T47D (cell line): ENCODE measurements at regions not wholly inside any gene's neighbourhood (a gene's known extent, or its start where the extent isn't known, plus 50 kb on each side); places are given as distances from the start of the nearest gene placed in this dataset.

ENCODE experiments used
- DNase-seq, 2 experiments: peaks; one replicate each; pipeline versions ENCODE4 v3.0.0 to v3.0.0-alpha.2; 2011 to 2012; ENCODE audit warnings: low read depth in 1 of 2, low spot score in 1 of 2
- JUND ChIP-seq: IDR thresholded peaks from 2 replicates; pipeline ENCODE4 v1.6.1; 2012; ENCODE audit warnings: low read depth
- in situ Hi-C: cut with HindIII; loops from 2 replicates; pipeline ENCODE4 v1.10.0; 2016; ENCODE audit warnings: low sequenced_read_pairs, low pct_unique_long_range_greater_than_20kb

DNA sequence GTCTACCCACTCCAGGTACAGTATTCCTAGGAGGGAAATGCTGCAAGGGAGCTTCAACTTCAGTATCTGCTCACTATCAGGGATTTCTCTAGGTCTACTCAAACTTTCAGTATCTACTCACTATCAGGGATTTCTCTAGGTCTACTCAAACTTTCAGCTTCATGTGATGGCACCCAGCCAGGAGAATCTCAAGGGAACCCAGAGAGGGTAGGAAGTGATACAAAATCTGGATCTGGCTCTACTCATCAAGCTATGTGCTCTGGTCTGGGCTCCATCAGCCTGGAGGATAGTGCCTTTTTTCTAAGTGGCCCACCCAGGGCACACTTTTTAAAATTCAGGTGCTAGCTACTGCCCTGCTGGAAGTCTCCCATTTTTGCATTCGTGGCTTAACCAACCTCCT lies 52.3 kb upstream of the FNDC3A start:
- DNase-seq: no peak
- in situ Hi-C loops: no loop called here
- TF ChIP-seq JUND: no peak

DNA sequence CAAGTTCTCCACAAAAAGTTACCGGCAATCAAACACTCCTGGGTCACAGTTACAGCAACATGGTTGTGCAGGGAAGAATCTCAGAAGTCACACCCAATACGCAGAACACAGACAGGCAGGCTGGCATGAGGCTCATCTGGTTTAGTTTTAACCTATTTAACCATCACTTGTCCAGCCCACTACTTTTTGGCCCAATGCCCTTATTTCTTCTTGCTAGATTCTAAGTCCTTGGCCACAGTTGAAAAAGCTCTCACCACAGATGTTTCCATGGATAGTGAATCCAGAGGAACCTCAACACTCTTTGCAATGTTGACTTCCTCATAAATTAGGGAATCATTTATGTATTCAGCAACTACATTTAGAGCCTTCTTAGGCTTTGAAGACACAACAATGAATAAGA lies 50.7 kb upstream of the FNDC3A start:
- in situ Hi-C loops: no loop called here
- no peak for TF ChIP-seq JUND
- DNase-seq: no peak
